ENCODE measurements at regions not wholly inside any gene's neighbourhood (a gene's known extent, or its start where the extent isn't known, plus 50 kb on each side); places are given as distances from the start of the nearest gene placed in this dataset.

DNA sequence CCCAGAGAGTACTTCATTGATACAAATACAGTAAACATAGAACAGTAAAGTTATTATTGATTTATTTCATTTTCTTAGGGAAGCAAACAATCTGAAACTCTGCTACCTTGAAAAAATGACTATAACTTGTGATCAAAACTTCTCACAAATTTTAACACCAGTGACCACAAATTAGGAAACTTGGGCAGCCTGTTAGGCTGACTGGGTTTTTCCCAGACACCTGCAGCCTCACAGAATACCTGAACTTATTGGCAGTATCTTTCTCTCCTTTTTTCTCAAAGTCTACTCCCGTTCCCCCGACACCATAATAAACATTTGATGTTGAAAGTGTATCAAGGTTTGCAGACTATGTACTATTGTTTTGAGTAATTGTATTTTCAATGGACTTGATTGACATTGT lies 360.5 kb downstream of the LMO7 start:
- no peak overlapping the region for H2BK5ac ChIP-seq (ENCODE audit: low read depth, low read length, poor library complexity)
- no peak overlapping the region for H4K8ac ChIP-seq (ENCODE audit: low read depth, low read length)
- H3K23ac ChIP-seq (ENCODE audit: low read length) = no peak overlapping the region
- no peaks in the 10 kb centered on the region for H3K4me1 ChIP-seq (ENCODE audit: control insufficient read depth in 1 of 2, insufficient read depth in 2 of 2, low read length in 2 of 2)
- H3K79me1 ChIP-seq (ENCODE audit: low read length) = no peaks in the 10 kb centered on the region
- no peak overlapping the region for H3K27ac ChIP-seq (ENCODE audit: low read depth, low read length)
- no peak overlapping the region for H2AK5ac ChIP-seq (ENCODE audit: low read length)
- H2AFZ ChIP-seq (ENCODE audit: insufficient read depth, low read length, poor library complexity) = no peak overlapping the region
- H3K4me2 ChIP-seq (ENCODE audit: low read length) = no peak overlapping the region
- H3K9me3 ChIP-seq (ENCODE audit: insufficient read depth, low read depth, low read length) = peaks cover 2% of the 10 kb centered on the region
- no peaks in the 10 kb centered on the region for H3K79me2 ChIP-seq (ENCODE audit: control insufficient read depth, insufficient read depth, low read length, poor library complexity)
- no peak overlapping the region for H3K18ac ChIP-seq (ENCODE audit: low read length)
- no peaks in the 10 kb centered on the region for H3K36me3 ChIP-seq (ENCODE audit: control insufficient read depth in 1 of 2, insufficient read depth in 2 of 2, low read length in 2 of 2)
- no peak overlapping the region for H3K14ac ChIP-seq (ENCODE audit: low read length)
- no peak overlapping the region for H3K4ac ChIP-seq (ENCODE audit: low read depth, low read length)
- WGBS (ENCODE audit: extremely low coverage, insufficient coverage, insufficient read length) = no CpG with 5 or more reads among the region's 2 CpGs
- H2BK12ac ChIP-seq (ENCODE audit: low read length) = no peak overlapping the region
- H3K4me3 ChIP-seq (ENCODE audit: low read depth, low read length) = no peak overlapping the region
- no peaks in the 10 kb centered on the region for H3K27me3 ChIP-seq (ENCODE audit: insufficient read depth, low read length)
- DNase-seq = no peak
- H2BK120ac ChIP-seq (ENCODE audit: insufficient read depth, low read length, poor library complexity) = no peak overlapping the region
- no peak overlapping the region for H4K91ac ChIP-seq (ENCODE audit: low read depth, low read length)
- no peak overlapping the region for H4K12ac ChIP-seq (ENCODE audit: low read depth, low read length)
- H3K9ac ChIP-seq (ENCODE audit: low read length) = no peak overlapping the region

DNA sequence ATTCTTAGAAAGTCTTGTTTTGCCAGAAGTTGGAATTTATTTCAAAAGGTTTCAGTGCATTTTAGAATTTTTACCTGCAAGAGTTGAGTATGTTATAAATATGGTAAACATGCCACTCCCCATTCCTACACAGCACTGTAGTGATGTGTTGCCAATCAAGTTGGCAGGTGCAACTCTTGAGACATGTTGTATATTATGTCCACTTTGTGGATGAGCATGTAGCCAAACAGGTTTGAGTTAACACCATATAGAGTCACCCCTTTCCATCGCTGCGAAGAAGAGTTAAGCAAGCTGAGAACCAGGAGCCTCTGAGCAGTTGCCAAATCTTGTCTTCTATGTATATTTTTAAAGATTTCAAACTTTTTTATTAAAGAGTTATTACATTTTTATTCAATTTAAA lies 359.8 kb downstream of the LMO7 start:
- Histone ChIP-seq H4K8ac (ENCODE audit: low read depth, low read length) (no peak overlapping the region), H3K4ac (ENCODE audit: low read depth, low read length) (no peak overlapping the region), H4K12ac (ENCODE audit: low read depth, low read length) (no peak overlapping the region), H3K4me1 (ENCODE audit: control insufficient read depth in 1 of 2, insufficient read depth in 2 of 2, low read length in 2 of 2) (no peaks in the 10 kb centered on the region), H2AFZ (ENCODE audit: insufficient read depth, low read length, poor library complexity) (no peak overlapping the region), H4K91ac (ENCODE audit: low read depth, low read length) (no peak overlapping the region), H3K9ac (ENCODE audit: low read length) (no peak overlapping the region), H3K18ac (ENCODE audit: low read length) (no peak overlapping the region), H3K4me3 (ENCODE audit: low read depth, low read length) (no peak overlapping the region), H3K4me2 (ENCODE audit: low read length) (no peak overlapping the region), H2BK12ac (ENCODE audit: low read length) (no peak overlapping the region), H3K27me3 (ENCODE audit: insufficient read depth, low read length) (no peaks in the 10 kb centered on the region), H3K36me3 (ENCODE audit: control insufficient read depth in 1 of 2, insufficient read depth in 2 of 2, low read length in 2 of 2) (no peaks in the 10 kb centered on the region), H3K14ac (ENCODE audit: low read length) (no peak overlapping the region), H3K9me3 (ENCODE audit: insufficient read depth, low read depth, low read length) (peaks cover 2% of the 10 kb centered on the region), H2BK5ac (ENCODE audit: low read depth, low read length, poor library complexity) (no peak overlapping the region), H3K27ac (ENCODE audit: low read depth, low read length) (no peak overlapping the region), H3K23ac (ENCODE audit: low read length) (no peak overlapping the region), H3K79me1 (ENCODE audit: low read length) (no peaks in the 10 kb centered on the region), H2BK120ac (ENCODE audit: insufficient read depth, low read length, poor library complexity) (no peak overlapping the region), H2AK5ac (ENCODE audit: low read length) (no peak overlapping the region), H3K79me2 (ENCODE audit: control insufficient read depth, insufficient read depth, low read length, poor library complexity) (no peaks in the 10 kb centered on the region)
- no CpG with 5 or more reads among the region's 2 CpGs for WGBS (ENCODE audit: extremely low coverage, insufficient coverage, insufficient read length)
- DNase-seq = peak; percentile 77 to 88

DNA sequence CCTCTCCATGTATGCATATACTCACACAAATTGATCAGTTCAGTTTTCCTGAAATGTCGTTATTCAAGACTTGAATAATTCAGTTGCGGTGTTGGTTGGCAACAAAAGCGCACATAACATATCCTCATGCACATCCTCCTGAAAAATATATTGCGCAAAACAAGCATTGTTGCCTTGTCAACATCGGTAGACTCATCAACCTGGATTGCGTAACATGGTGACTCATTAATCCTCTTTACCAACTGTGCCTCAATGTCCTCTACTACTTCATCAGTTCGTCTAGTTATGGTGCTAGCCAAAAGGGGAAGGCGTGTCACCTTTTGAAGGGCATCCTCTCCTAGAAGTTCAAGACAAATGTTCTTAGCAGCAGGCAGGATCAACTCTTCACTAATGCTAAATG lies 357.7 kb downstream of the LMO7 start:
- Histone ChIP-seq H3K36me3 (ENCODE audit: control insufficient read depth in 1 of 2, insufficient read depth in 2 of 2, low read length in 2 of 2) (no peaks in the 10 kb centered on the region), H2AK5ac (ENCODE audit: low read length) (no peak overlapping the region), H3K4me3 (ENCODE audit: low read depth, low read length) (no peak overlapping the region), H2BK12ac (ENCODE audit: low read length) (no peak overlapping the region), H3K4me2 (ENCODE audit: low read length) (no peak overlapping the region), H3K79me1 (ENCODE audit: low read length) (no peaks in the 10 kb centered on the region), H4K12ac (ENCODE audit: low read depth, low read length) (no peak overlapping the region), H3K9me3 (ENCODE audit: insufficient read depth, low read depth, low read length) (peaks cover 2% of the 10 kb centered on the region), H3K27ac (ENCODE audit: low read depth, low read length) (no peak overlapping the region), H4K91ac (ENCODE audit: low read depth, low read length) (no peak overlapping the region), H3K4ac (ENCODE audit: low read depth, low read length) (no peak overlapping the region), H3K9ac (ENCODE audit: low read length) (no peak overlapping the region), H3K18ac (ENCODE audit: low read length) (no peak overlapping the region), H2BK120ac (ENCODE audit: insufficient read depth, low read length, poor library complexity) (no peak overlapping the region), H3K27me3 (ENCODE audit: insufficient read depth, low read length) (no peaks in the 10 kb centered on the region), H2BK5ac (ENCODE audit: low read depth, low read length, poor library complexity) (no peak overlapping the region), H3K4me1 (ENCODE audit: control insufficient read depth in 1 of 2, insufficient read depth in 2 of 2, low read length in 2 of 2) (no peaks in the 10 kb centered on the region), H2AFZ (ENCODE audit: insufficient read depth, low read length, poor library complexity) (no peak overlapping the region), H3K23ac (ENCODE audit: low read length) (no peak overlapping the region), H3K14ac (ENCODE audit: low read length) (no peak overlapping the region), H3K79me2 (ENCODE audit: control insufficient read depth, insufficient read depth, low read length, poor library complexity) (no peaks in the 10 kb centered on the region), H4K8ac (ENCODE audit: low read depth, low read length) (no peak overlapping the region)
- WGBS (ENCODE audit: extremely low coverage, insufficient coverage, insufficient read length) = no CpG with 5 or more reads among the region's 8 CpGs
- DNase-seq = peak; percentile 14 to 63

DNA sequence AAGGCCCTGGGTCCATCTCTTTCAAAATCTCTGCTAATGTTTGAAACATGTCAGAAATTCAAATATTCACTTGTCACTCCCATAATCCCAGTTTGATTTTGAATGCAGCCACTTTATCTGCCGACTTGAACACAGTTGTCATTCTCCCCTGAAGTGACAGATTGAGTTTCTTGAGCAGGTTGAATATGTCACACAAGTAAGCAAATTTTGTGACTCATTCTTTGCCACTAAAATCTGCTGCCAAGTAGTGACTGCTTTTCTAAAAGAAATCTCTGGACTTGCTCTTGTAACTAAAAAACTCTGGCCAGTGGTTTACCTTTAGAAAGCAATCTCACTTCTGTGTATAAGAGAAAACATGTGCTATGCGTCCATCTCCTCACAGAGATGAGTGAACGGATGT lies 357.1 kb downstream of the LMO7 start:
- Histone ChIP-seq H3K79me1 (ENCODE audit: low read length) (no peaks in the 10 kb centered on the region), H4K12ac (ENCODE audit: low read depth, low read length) (no peak overlapping the region), H3K23ac (ENCODE audit: low read length) (no peak overlapping the region), H2BK120ac (ENCODE audit: insufficient read depth, low read length, poor library complexity) (no peak overlapping the region), H2BK5ac (ENCODE audit: low read depth, low read length, poor library complexity) (no peak overlapping the region), H3K79me2 (ENCODE audit: control insufficient read depth, insufficient read depth, low read length, poor library complexity) (no peaks in the 10 kb centered on the region), H3K18ac (ENCODE audit: low read length) (no peak overlapping the region), H3K9ac (ENCODE audit: low read length) (no peak overlapping the region), H3K4me1 (ENCODE audit: control insufficient read depth in 1 of 2, insufficient read depth in 2 of 2, low read length in 2 of 2) (no peaks in the 10 kb centered on the region), H3K9me3 (ENCODE audit: insufficient read depth, low read depth, low read length) (peaks cover 2% of the 10 kb centered on the region), H3K36me3 (ENCODE audit: control insufficient read depth in 1 of 2, insufficient read depth in 2 of 2, low read length in 2 of 2) (no peaks in the 10 kb centered on the region), H4K8ac (ENCODE audit: low read depth, low read length) (no peak overlapping the region), H3K4me2 (ENCODE audit: low read length) (no peak overlapping the region), H3K4ac (ENCODE audit: low read depth, low read length) (no peak overlapping the region), H2AFZ (ENCODE audit: insufficient read depth, low read length, poor library complexity) (no peak overlapping the region), H4K91ac (ENCODE audit: low read depth, low read length) (no peak overlapping the region), H3K27me3 (ENCODE audit: insufficient read depth, low read length) (no peaks in the 10 kb centered on the region), H3K4me3 (ENCODE audit: low read depth, low read length) (no peak overlapping the region), H2AK5ac (ENCODE audit: low read length) (no peak overlapping the region), H3K14ac (ENCODE audit: low read length) (no peak overlapping the region), H2BK12ac (ENCODE audit: low read length) (no peak overlapping the region), H3K27ac (ENCODE audit: low read depth, low read length) (no peak overlapping the region)
- DNase-seq = no peak
- no CpG with 5 or more reads among the region's 3 CpGs for WGBS (ENCODE audit: extremely low coverage, insufficient coverage, insufficient read length)

Measured in trophoblast cell (in vitro differentiated cells and primary cell).